ENCODE measurements at regions not wholly inside any gene's neighbourhood (a gene's known extent, or its start where the extent isn't known, plus 50 kb on each side); places are given as distances from the start of the nearest gene placed in this dataset.
"Not testable (repeated sequence)": the region's sequence is repeated elsewhere in the genome, so short reads cannot be mapped to it uniquely, and the experiment has no call there.

DNA sequence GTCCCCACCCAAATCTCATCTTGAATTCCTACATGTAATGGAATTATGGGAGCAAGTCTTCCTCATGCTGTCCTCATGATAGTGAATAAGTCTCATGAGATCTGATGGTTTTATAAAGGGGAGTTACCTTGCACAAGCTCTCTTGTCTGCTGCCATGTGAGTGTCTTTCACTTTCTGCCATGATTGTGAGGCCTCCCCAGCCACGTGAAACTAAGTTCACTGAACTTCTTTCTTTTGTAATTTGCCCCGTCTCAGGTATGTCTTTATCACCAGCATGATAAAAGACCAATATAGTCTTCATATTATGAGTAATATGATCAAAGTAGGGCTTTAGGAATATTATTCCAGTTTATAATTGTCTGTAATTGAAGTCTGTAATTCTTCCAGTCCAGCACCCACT, 86.3 kb upstream of the ANO5 start:
- FAIRE-seq, result no peak
- no peak overlapping the region for H3K4me3 ChIP-seq (ENCODE audit: low read depth, low read length)
- no peaks in the 10 kb centered on the region for H3K27me3 ChIP-seq (ENCODE audit: control insufficient read depth, insufficient read depth, low read length)
- H3K36me3 ChIP-seq (ENCODE audit: control insufficient read depth, insufficient read depth, low read length), result no peaks in the 10 kb centered on the region
- TF ChIP-seq, protein P1, sequence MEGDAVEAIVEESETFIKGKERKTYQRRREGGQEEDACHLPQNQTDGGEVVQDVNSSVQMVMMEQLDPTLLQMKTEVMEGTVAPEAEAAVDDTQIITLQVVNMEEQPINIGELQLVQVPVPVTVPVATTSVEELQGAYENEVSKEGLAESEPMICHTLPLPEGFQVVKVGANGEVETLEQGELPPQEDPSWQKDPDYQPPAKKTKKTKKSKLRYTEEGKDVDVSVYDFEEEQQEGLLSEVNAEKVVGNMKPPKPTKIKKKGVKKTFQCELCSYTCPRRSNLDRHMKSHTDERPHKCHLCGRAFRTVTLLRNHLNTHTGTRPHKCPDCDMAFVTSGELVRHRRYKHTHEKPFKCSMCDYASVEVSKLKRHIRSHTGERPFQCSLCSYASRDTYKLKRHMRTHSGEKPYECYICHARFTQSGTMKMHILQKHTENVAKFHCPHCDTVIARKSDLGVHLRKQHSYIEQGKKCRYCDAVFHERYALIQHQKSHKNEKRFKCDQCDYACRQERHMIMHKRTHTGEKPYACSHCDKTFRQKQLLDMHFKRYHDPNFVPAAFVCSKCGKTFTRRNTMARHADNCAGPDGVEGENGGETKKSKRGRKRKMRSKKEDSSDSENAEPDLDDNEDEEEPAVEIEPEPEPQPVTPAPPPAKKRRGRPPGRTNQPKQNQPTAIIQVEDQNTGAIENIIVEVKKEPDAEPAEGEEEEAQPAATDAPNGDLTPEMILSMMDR (IDR thresholded peaks at IDR 0.05; ENCODE audit: insufficient read depth, low read length, severe bottlenecking), result no peak
- no peak for DNase-seq (ENCODE audit: low read depth)

DNA sequence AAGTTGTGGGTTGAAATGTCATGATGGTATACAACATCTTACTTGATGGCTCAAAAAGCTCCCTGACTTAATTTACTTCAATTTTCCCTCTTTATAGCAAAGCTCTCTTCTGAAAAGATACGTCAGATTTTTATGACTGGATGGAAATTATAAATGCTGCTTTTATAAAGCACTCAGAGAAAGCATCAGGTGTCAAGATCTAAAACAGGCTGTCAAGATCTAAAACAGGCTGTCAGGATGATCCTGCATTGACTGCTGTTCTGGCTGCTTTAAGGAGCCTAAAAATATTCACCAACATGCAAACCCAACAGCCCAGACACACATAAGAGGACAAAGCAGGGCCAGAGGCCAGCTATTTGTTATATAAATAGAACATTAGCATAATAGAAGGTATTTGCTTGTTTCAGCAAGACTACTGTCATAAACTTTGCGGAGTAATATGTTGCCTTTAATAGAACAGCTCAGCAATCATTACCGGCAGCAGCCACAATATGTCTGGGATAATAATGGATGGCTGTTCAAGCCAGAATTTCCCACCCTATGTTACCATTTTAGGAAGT, 77.3 kb upstream of the ANO5 start:
- Histone ChIP-seq H3K36me3 (ENCODE audit: control insufficient read depth, insufficient read depth, low read length) (no peaks in the 10 kb centered on the region), H3K27me3 (ENCODE audit: control insufficient read depth, insufficient read depth, low read length) (no peaks in the 10 kb centered on the region), H3K4me3 (ENCODE audit: low read depth, low read length) (no peak overlapping the region)
- TF ChIP-seq, protein P1 (IDR thresholded peaks at IDR 0.05; ENCODE audit: insufficient read depth, low read length, severe bottlenecking), result no peak
- no peak for DNase-seq (ENCODE audit: low read depth)
- FAIRE-seq, result no peak

DNA sequence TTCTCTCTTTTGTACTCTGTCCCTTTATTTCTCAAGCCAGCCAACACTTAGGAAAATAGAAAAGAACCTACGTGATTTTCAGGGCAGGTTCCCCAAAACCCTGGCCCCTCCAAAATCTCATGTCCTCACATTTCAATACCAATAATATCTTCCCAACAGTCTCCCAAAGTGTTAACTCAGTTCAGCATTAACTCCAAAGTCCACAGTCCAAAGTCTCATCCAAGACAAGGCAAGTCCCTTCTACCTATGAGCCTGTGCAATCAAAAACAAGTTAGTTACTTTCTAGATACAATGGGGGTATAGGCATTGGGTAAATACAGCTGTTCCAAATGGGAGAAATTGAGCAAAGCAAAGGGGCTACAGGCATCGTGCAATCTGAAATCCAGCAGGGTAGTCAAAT, 64.9 kb upstream of the ANO5 start:
- not testable (repeated sequence) for H3K27me3 ChIP-seq (ENCODE audit: control insufficient read depth, insufficient read depth, low read length); H3K36me3 ChIP-seq (ENCODE audit: control insufficient read depth, insufficient read depth, low read length); DNase-seq (ENCODE audit: low read depth); H3K4me3 ChIP-seq (ENCODE audit: low read depth, low read length); FAIRE-seq

DNA sequence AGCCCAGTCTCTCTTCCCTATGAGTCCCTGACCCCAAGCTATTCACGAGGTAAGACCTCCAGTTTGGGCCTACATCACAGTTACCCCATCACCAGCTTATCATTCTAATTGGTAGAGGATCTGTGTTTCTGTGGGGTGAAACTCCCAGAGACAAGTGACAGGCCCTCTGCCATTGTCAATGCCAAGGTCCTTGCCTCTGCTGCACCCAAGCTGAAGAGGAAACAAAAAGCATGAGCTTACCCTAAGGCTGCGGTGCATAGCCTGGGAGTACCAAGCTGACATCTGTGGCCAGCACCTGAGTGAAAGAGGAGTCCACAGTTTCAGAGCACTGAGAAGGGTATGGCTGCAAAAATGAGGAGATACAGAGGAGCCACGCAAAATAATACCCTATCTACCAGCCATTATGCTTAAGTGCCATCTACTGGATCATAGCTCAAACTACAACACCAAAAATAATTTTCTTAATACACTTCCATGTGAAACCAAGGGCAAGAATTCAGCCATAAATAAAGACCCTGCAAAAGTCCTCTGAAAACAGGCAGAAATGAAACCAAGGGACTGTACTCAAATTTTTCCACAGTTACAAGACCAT, 62.3 kb upstream of the ANO5 start:
- DNase-seq (ENCODE audit: low read depth), result peak; percentile 17
- TF ChIP-seq, protein P1 (IDR thresholded peaks at IDR 0.05; ENCODE audit: insufficient read depth, low read length, severe bottlenecking), result peak; percentile 52
- no peak for FAIRE-seq
- Histone ChIP-seq H3K27me3 (ENCODE audit: control insufficient read depth, insufficient read depth, low read length) (no peaks in the 10 kb centered on the region), H3K36me3 (ENCODE audit: control insufficient read depth, insufficient read depth, low read length) (no peaks in the 10 kb centered on the region), H3K4me3 (ENCODE audit: low read depth, low read length) (no peak overlapping the region)

DNA sequence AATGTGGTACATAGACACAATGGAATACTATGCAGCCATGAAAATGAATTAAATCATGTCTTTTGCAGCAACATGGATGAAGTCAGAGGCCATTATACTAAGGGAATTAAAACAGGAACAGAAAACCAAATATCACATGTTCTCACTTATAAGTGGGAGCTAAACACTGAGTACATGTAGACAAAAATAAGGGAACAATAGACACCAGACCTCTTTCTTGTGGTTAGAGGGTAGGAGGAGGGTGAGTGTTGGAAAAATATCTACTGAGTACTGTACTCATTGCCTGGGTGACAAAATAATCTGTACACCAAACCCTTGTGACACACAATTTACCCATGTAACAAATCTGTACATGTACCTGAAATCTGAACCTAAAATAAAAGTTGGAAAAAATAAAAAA, 59.1 kb upstream of the ANO5 start:
- TF ChIP-seq, protein P1 (IDR thresholded peaks at IDR 0.05; ENCODE audit: insufficient read depth, low read length, severe bottlenecking), result no peak
- FAIRE-seq (no peak), DNase-seq (ENCODE audit: low read depth) (no peak)
- Histone ChIP-seq H3K36me3 (ENCODE audit: control insufficient read depth, insufficient read depth, low read length) (no peaks in the 10 kb centered on the region), H3K27me3 (ENCODE audit: control insufficient read depth, insufficient read depth, low read length) (no peaks in the 10 kb centered on the region), H3K4me3 (ENCODE audit: low read depth, low read length) (no peak overlapping the region)

GRCh38 chr11:22138264-22138663, 54.6 kb upstream of the ANO5 start:
- no peak overlapping the region for H3K4me3 ChIP-seq (ENCODE audit: low read depth, low read length)
- no peaks in the 10 kb centered on the region for H3K27me3 ChIP-seq (ENCODE audit: control insufficient read depth, insufficient read depth, low read length)
- TF ChIP-seq, protein P1 (IDR thresholded peaks at IDR 0.05; ENCODE audit: insufficient read depth, low read length, severe bottlenecking), result no peak
- DNase-seq (ENCODE audit: low read depth), result no peak
- no peaks in the 10 kb centered on the region for H3K36me3 ChIP-seq (ENCODE audit: control insufficient read depth, insufficient read depth, low read length)
- no peak for FAIRE-seq
